GM04504 (cell line): ENCODE measurements at regions not wholly inside any gene's neighbourhood (a gene's known extent, or its start where the extent isn't known, plus 50 kb on each side); places are given as distances from the start of the nearest gene placed in this dataset.
"Not testable (repeated sequence)": the region's sequence is repeated elsewhere in the genome, so short reads cannot be mapped to it uniquely, and the experiment has no call there.

Experiments used
- DNase-seq: peaks from one replicate; pipeline ENCODE4 v3.0.0-alpha.2; 2012; ENCODE audit warnings: low read depth

DNA sequence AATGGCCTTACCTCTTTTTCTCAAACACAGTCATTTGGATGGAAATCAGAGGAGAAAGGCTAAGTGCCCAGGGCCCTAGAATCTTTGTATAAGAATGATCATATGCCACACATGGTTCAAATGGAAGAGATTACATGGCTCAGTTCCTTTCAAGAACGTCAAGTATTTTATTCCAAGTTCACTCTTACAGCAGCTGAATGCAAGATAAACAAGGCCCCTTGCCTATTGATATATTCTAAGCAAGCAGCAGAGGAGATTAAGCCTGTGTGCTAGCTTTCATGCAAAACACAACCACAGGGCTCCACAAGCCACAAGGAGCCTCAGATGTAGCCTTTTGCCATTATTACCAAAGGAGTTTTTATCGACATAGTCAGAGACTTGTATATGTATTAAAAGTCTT, 55.3 kb upstream of the SLCO6A1 start:
- no peak for DNase-seq

DNA sequence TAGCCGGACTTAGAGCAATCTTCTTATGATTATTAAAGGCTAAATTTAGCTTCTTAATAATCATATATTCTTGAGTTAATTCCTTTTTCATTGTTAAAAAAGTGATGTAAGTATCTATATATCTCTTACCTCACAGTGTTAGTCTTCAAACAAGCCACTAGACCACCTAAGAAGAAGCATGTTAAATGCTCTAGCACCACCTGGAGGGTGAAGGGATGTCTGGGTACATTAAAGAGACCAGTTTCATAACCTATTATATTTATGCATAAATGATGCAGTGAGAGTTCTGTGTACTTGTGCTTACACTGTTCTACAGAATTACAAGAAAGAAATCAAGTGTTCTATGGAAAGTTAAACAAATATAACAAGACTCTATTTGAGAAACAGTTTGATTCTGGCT, 55.9 kb upstream of the SLCO6A1 start:
- no peak for DNase-seq

- no peak for DNase-seq
These were observed 63.3 kb upstream of the SLCO6A1 start for GRCh38 chr5:102561894-102562760.

GRCh38 chr5:102570747-102571146, 71.9 kb upstream of the SLCO6A1 start:
- DNase-seq, result no peak

DNA sequence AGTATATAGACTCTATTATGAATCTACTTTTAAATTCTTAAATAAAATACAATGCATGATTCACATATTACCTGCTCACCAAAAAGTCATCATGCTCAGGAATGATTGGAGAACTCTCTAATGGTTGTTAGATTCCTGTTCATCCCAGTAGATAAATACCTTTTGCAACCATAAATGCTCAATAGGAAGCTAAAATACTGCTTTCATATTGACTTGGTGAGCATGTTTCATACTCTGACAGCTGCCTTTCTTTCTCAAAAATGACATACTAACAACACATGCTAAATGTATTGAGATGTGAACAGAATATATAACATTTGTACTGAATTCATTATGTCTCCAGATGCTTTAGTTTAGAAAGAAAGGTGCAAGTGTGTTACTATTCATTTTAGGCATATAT, 79.6 kb upstream of the SLCO6A1 start:
- DNase-seq, result no peak

DNA sequence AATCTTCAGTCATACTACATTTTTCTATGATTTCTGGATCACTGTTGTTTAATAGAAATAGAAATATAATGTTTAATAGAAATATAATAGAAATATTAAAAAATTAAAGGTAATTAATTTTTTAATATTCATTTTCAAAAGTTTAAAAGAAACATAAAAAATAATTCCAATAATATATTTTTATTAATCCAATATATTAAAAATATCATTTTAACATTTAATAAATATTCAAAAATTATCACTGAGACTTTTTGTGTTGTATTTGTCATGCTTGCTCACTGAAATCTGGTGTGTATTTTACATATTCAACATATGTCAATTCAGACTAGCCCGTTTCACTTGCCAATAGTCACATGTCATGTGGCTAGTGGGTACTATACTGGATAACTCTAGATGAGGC, 80.6 kb upstream of the SLCO6A1 start:
- no peak for DNase-seq

DNA sequence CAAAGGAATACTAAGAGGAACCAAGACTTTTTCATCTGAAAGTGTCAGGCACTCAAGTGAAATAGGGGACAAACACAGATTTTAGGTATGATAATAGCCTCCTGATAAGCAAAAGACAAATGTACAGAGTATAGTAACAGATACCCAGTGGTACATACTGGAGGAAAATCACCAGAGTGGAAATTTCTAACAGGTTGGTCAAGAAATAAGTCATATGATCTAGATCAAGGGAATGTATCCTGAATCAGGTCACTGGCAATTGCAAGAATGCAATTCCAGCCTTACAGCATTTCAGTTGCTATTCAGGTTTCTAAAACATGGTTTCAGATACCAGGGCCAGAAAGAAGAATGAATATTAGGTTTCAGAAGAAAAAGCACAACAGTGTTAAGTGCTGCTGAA, 82.2 kb upstream of the SLCO6A1 start:
- DNase-seq, result no peak

- DNase-seq, result no peak
These were observed 83.9 kb upstream of the SLCO6A1 start for GRCh38 chr5:102582696-102583095.

DNA sequence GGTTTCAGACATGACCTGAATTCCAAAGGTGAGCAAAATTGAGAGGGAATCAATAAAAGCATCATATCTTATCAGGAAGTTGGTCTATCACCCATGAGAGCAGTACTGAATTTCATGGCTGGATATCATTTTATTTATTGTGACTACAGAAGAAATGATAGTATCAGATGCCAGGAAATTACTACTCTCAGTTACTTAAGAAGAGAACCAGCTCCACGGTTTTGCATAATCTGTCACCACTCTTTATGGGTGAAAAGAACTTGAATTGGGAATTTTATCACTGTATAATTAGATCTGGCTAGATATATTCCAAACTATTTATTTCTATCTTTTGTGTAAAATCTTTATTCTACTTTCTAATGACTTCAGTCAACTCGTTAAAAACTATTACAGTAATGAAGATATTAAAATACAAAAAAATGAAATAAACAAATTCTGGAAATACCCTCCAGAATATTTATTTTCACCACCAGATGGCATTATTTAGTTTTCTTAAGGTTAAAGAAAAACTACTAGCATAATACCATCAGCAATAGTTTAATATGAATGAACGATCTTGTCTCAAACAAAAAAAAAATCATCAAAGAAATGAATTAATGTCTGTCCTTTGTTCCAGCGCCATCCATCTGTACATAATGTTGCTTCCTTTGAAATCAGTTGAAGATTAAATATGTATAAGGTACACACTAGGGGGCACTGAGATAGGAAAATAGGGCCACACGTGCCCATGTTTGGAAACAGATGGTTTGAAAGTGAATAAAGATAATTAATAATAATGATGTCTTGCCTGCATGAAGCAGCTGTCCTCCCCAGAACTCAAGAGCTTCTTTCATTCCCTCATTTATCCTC, 84.7 kb upstream of the SLCO6A1 start:
- DNase-seq, result no peak

DNA sequence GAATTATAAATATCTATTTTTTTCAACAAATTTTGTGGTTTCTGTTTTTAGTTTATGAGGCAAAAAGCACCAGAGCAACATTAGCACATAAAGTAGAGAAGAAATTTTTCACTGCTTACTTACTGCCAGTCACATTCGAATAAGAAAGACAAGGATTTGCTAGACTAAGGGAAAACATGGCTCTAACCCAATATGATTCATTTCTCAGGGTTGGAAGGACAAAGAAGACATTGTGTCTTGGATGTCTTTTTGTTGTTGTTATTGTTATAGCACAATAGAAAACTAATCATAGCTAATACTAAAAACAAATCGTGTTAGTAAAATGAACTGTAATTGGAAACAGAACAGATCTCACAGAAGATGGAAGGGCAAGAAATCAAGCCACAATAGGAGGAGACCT, 90.9 kb upstream of the SLCO6A1 start:
- no peak for DNase-seq

GRCh38 chr5:102590467-102590866, 91.7 kb upstream of the SLCO6A1 start:
- no peak for DNase-seq

DNA sequence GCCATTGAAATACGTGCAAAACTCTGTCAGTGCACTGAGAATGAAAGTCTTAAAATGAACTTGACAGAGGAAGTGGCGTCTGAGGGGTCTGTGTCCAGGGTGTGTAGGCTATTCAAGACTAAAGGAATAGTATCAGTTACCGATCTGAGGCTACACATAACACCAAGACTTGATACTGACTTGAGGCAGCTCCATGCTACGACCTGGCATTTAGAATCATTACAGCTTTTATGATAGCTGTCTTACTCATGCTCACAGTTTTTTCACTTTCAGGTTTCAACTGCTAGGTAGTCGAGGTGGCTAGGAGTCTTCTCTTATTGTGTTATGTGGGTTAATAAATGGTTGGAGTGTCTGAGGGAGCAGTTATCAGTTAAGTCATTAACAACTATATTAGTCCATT, 92.8 kb upstream of the SLCO6A1 start:
- no peak for DNase-seq

DNA sequence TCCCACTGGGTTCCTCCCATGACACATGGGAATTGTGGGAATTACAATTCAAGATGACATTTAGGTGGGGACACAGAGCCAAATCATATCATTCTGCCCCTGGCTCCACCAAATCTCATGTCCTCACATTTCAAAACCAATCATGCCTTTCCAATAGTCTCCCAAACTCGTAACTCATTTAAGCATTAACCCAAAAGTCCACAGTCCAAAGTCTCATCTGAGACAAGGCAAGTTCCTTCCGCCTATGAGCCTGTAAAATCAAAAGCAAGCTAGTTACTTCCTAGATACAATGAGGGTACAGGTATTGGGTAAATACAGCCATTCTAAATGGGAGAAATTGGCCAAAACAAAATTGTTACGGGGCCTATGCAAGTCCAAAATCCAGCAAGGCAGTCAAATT, 93.8 kb upstream of the SLCO6A1 start:
- DNase-seq, result not testable (repeated sequence)

DNA sequence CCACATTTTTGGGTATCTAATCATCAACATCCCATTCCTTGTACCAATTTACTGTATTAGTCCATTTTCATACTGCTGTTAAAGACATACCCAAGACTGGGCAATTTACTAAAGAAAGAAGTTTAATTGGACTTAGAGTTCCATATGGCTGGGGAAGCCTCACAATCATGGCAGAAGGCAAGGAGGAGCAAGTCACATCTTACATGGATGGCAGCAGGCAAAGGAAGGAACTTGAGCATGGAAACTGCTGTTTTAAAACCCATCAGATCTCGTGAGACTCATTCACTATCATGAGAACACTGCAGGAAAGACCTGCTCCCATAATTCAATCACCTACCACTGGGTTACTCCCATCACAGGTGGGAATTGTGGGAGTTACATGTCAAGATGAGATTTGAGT, 95.4 kb upstream of the SLCO6A1 start:
- DNase-seq, result no peak

DNA sequence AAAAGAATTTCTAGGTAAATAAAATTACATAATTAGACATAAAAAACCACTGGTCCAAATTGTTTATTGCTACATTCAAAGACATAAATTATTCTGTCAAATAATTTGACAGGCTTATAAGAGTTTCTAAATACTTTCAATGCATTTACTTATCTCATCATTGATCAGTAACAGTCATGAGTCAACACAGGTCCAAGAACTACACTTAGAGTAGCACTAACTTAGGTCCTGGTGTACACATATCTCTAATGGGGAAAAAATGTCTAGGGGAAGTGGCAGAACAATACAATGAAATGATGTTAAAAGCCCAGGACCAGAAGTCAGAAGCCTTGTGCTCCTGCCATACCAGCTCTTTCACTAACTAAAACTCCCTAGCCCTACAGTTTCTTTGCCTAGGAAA, 96.5 kb upstream of the SLCO6A1 start:
- no peak for DNase-seq

DNA sequence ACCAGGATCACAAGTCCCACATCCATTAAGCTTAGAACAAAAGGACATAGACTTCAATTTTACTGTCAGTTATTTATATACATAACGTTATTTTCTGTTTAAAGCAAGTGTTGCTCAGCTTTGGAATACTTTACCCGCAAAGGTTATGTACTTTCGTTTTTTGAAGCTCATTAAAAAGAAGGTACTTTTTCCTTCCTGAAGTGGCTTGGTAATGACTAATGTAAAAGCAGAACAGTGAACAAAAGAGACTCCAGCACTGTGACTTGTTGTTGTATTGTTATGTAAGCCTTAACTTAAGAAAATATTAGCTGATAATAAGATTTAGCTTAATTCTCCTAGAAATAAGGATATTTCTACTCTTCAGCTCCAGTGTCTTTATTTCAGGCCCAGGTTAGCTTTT, 97.3 kb upstream of the SLCO6A1 start:
- no peak for DNase-seq

DNA sequence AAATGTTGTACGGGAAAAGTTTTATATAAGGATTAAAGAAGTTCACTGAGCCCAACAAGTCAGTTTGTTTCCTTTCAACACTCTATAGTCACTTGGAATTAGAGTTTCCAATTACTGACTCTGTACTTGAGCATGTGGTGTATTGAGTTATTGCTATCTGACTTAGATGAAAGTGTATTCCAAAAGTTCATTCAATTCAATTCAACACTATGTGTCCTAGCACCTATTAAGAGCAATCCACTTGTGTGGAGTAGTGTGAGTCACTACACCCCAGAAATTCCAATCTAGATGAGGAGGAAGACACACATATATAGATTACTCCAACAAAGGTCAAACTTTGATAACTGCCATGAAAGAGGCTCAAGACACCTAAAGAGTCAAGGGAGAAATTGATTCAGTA, 98.2 kb upstream of the SLCO6A1 start:
- DNase-seq, result no peak

- DNase-seq, result no peak
These were observed 100.5 kb upstream of the SLCO6A1 start for GRCh38 chr5:102599289-102599688.

- no peak for DNase-seq
These were observed 102.2 kb upstream of the SLCO6A1 start for GRCh38 chr5:102600964-102601363.

DNA sequence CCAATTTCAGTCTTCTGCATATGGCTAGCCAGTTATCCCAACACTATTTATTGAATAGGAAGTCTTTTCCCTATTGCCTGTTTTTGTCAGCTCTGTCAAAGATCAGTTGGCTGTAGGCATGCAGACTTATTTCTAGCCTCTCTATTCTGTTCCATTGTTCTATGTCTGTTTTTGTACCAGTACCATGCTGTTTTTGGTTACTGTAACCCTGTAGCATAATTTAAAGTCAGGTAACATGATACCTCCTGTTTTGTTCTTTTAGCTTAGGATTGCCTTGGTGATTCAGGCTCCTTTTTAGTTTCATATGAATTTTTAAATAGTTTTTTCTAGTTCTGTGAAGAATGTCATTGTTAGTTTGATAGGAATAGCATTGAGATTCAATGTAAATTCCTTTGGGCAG, 104.9 kb upstream of the SLCO6A1 start:
- no peak for DNase-seq

DNA sequence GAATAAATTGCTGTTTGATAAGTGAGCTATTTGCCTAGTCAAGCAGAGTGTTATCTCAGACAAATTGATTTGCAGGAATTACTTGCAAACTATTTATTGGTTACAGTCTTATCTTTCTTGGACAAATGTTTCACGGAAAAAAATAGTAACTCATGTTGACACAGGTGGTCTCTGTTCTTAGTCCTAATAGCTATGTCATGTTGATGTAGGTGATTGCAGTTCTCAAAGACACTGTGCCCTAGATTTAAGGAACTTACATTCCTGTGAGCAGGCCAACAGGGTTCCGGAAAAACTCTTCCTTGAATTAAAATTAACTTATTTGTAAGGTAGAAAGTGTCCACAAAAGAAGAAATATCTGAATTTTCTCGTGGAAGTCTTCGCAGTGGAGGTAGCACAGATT, 109.6 kb upstream of the SLCO6A1 start:
- no peak for DNase-seq

DNA sequence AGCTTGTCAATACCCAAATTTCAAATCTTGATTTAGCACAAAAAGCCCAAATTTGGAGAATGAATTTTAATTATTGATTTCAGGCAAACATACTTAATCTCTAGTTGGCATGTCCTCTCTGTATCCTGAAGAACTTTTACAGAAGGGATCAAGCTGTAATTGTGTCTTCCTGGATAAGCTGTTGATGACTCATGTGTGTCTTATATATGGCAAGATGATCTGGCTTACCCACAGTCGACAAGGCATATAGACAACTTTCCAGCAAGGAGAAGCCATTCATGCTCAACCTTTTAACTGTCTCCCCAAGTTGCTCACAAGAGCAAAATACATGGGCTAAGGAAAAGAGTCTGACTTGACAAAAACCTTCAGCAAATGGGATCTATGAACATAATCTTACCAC, 112.5 kb upstream of the SLCO6A1 start:
- DNase-seq, result no peak

GRCh38 chr5:102613661-102614060, 114.9 kb upstream of the SLCO6A1 start:
- no peak for DNase-seq
